Skeletal muscle cell (primary cell): ENCODE measurements at regions not wholly inside any gene's neighbourhood (a gene's known extent, or its start where the extent isn't known, plus 50 kb on each side); places are given as distances from the start of the nearest gene placed in this dataset.

Experiments used
- DNase-seq: peaks from one replicate; pipeline ENCODE4 v3.0.0-alpha.2; 2010; ENCODE audit warnings: low read depth
- H3K4me3 ChIP-seq: 2 replicates; pipeline ENCODE4 v1.5.1; 2011; ENCODE audit warnings: low read depth, mild to moderate bottlenecking, control low read depth, low read length, moderate library complexity

DNA sequence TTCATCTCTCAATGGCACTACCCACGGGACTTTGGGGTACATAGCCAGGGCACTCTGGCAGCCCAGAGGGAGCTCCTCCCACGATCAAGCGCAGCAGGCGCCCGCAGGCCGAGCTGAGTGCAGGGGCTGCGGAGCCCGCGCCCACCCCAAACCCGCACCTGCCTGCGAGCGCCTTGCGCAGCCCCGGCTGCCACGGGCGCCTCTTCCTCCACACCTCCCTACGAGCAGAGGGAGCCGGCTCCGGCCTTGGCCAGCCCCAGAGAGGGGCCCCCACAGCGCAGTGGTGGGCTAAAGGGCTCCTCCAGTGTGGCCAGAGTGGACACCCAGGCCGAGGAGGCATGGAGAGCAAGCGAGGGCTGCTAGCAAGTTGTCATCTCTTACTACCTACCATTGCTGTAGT, 165.2 kb downstream of the UBE2E3 start:
- H3K4me3 ChIP-seq = no peak overlapping the region
- no peak for DNase-seq

DNA sequence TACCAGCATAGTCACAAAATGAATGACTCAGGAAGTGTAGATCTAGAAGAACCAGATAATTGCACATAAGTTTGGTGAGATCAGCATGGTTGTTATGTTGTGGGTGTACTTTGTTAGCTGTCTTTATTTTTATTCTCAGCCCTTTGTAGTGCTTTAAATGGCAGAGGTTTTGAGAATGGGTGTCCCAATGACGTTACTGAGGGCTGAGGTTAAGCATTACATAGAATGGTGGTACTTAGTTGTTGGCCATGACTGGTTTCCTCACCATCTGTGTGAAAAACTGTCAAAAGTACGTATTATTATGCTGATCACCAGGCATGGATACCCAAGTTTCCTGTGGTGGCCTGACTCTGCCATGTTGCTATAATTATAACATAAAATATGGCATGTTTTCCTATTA, 165.8 kb downstream of the UBE2E3 start:
- H3K4me3 ChIP-seq = no peak overlapping the region
- no peak for DNase-seq

DNA sequence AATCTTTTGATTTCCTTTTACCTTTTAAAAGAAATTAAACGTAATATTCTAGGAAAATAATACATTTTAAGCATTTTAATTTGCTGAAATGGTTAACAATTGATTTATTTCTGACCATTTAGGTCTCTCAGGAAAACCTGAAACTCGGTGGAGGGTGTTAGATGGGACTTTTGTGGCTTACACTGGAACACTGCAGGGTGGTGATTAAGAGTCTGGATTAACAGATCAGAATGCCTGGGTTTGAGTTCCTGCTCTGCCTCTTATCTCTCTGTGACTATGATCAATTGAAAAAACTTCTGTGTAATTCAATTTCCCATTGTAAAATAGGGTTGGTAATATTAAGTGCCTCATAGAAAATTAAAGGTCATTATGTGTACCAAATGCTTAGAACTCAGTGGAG, 168.7 kb downstream of the UBE2E3 start:
- DNase-seq = no peak
- H3K4me3 ChIP-seq = no peak overlapping the region

DNA sequence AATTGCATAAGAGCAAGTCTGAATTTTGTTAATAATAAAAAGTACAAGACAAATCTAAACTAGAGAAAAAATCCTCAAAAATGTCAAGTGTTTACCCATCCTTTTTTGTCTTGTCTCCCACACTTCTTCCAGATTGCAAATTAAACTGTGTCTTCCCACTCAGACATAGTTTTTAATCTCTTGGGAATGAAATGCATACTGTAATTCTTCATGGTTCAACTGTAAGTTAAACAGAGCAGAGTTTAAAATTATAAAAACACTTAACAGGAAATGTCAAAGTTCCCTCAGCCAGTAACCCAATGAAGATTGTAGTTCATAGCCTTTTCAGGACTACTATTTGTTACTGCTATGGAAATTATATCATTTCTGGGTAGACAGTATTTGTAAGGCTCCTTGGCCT, 171.8 kb downstream of the UBE2E3 start:
- no peak overlapping the region for H3K4me3 ChIP-seq
- no peak for DNase-seq

DNA sequence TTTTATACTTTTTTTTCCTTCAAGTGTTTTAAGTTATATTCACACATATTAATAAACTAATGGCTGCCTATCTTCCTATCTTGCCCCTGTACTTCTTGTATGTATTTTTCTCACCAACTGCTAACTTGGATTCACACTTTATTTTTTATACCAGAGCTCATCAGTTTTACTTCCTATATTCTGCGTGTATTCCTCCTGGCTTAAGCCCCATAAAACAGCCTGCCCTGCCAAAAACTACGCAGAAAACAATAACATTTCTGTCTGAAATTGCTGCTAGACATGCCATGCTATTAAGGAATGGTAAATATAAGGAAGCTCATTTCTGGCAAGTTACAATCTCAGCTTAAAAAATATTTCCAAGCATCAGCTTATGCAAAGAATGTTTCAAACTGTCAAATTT, 172.3 kb downstream of the UBE2E3 start:
- H3K4me3 ChIP-seq = no peak overlapping the region
- DNase-seq = no peak

DNA sequence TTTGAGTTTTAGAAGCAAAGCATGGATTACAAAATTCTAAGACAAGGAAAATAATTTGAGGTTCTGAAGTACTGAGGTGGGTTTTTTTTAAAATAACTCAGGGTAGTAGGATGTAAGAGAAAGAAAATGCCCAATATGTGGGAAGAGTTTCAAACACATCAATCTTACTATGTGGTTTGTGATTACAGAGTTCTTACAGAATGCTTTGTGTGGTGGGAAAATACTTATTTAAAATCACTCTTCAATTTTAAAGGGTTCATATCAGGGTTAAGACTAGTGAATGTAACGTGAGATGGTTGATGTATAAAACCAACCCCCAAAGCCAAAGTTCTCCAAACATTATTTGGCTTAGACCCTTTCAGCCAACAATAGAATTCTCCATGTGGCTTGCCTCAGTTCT, 173.5 kb downstream of the UBE2E3 start:
- H3K4me3 ChIP-seq = no peak overlapping the region
- DNase-seq = no peak

DNA sequence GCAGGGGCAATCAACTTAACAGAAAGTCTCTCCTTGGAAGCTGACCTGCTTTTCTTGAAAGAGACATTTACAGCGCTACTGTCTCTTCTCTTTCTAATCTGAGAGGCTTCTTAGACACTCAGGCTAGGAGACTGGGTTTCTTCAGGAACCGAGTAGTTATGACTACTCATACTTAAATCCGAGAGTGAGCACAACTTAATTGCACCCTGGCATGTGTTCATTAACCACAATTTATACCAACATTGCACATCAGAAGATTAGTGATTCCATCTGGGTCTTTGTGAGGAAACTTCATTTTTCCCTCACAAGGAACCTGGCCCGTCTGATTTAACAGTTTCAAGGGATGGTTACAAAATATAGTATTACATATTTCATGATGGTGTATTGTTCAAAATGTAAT, 176.9 kb downstream of the UBE2E3 start:
- no peak for DNase-seq

DNA sequence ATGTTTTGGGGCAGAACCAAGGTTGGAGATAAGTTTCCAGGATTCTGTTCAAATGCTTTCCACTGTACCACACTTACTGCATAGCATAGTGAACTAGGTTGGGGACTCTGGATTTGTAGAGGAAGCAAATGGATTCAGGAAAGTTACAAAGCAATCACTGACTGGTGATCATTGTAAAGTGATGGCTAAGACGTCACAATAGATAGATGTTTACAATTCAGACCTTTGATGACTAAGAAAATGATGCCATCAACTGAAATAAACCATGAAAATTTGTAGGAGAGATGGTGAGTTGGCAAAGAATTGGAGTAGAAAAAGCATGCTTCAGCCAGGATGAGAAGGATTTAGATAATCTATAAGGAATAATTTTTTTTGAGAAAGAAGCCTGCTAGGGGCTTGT, 178.0 kb downstream of the UBE2E3 start:
- no peak for DNase-seq
- H3K4me3 ChIP-seq = no peak overlapping the region

More for the DNA sequence above, 176.9 kb downstream of the UBE2E3 start:
- no peak overlapping the region for H3K4me3 ChIP-seq

DNA sequence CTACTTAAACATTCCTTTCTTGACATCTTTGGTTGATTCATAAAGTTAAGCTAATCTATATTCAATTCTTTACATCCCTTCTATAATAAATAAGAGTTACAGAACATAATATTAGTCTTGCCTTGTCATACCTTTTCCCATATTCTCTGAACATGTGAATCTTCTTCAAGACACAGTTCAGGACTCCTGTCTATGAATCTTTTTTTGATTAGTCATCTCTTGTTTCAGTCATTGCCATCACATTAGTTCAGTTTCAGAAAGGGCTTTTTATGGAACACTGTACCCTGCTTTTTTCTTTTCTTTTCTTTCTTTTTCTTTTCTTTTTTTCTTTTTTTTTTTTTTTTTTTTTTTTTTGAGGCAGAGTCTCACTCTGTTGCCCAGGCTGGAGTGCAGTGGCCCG, 181.2 kb downstream of the UBE2E3 start:
- no peak for DNase-seq
- no peak overlapping the region for H3K4me3 ChIP-seq

DNA sequence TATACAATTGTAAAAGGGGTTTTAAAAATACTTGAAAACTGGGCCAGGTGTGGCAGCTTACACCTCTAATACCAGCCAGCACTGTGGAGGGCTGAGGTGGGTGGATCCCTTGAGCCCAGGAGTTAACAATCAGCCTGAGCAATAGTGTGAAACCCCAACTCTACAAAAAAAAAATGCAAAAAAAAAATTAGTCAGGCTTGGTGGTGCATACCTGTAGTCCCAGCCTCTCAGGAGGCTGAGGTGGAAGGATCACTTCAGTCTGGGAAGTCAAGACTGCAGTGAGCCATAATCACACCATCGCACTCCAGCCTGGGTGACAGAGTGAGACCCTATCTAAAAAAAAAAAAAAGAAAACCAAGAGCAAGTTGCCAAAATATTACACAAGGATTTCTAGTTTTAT, 182.7 kb downstream of the UBE2E3 start:
- H3K4me3 ChIP-seq = no peak overlapping the region
- DNase-seq = no peak

DNA sequence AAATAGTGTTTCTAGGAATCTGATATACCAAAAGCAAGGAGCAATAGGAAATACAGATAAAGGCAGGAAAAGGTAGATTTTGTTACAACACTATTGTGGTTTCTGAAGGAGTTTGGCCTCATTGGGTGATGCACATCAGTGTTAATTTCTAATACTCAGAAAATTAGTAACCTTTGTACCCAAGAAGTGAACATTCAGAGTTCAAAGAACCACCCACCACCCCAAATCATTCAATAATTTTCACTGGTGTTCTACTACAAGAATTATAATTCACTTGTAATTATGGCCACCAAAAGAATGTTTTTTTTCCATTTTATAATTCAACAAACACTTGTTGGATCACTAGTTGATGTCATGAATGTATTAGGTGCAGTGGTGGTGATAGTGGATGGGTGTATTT, 183.3 kb downstream of the UBE2E3 start:
- no peak for DNase-seq
- H3K4me3 ChIP-seq = no peak overlapping the region

DNA sequence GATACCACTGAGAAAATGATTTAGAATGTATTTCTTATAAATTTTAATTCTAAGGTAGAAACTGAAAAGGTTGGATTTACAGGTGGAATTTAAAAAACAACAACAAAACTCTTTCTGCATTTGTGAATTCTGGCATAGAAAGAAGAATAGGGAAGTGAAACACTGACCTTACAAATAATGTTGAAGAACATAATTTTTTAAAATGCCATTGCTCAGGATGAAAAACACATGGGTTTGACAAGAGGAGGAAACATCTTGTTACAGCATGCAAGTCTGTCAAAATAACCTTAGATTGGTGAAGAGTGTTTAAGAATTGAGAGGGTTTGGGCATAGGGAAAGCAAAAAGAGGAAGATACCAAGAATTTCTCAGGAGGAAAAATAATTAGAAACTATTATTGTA, 184.3 kb downstream of the UBE2E3 start:
- no peak overlapping the region for H3K4me3 ChIP-seq
- DNase-seq = no peak

DNA sequence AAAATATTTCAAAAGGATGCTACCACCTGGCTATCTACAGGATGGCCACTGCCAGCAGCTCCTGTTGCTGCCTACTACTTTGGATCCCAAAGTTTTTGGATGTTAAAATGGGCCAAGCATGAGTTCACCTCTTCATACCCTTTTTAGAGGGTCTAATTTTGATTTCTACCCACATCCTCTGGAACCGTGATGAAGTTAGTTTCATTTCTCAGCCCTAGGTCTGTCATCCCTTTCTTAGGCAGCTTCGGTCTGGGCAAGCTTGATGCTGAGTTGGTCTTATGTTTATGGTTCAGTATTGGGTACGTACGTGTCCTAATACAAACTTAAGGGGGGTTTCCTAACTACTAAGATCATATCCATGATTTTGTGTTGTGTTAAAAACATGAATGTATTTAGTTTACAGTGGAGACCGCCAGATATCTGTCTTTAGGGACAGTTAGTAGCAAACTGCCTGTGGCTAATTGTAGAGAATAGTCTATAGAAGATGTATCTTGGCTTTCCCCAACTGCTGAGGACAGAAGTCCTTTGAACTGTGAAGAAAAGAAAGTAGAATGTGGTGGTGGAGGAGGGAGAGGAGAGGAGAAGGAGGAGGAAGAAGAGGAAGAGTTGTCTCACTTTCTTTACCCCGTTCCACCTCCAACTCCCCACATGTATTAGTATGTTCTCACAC, 184.9 kb downstream of the UBE2E3 start:
- no peak overlapping the region for H3K4me3 ChIP-seq
- DNase-seq = no peak

DNA sequence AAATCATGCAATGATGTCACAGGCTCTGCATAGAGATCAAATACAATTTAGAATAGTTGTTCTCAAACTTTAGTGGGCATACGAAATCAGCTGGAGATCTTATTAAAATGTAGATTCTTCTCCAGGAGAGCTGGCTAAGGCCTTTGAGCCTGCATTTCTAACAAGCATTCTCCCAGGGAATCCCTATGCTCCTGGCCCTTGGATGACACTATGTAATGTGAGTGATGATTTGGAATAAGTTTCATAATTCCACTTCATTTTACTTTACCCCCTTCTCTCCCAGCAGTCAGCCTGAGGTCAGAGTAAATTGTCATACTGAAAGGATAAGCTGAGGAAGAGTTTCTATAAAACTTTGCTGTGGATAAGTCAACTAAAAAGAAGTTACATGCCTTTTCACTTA, 189.1 kb downstream of the UBE2E3 start:
- no peak for DNase-seq
- no peak overlapping the region for H3K4me3 ChIP-seq

DNA sequence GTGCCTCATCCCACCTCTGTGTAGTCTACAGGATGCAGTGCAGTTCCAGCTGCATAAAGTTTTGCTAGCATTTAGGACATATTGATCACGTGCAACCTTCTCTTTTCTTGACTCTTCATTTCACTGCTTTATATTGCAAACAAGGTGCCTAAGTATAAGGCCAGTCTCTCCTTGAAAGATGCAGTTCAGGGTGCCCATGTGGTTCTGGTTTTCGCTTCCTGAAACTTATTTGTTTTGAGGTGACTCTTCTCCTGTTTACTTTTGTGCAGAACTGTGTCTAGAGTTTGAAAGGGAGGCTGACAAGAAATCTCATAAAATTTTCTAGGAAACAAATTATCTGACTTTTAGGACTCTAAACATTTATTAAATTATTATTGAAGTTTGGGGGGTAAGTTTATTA, 189.9 kb downstream of the UBE2E3 start:
- H3K4me3 ChIP-seq = no peak overlapping the region
- DNase-seq = no peak

DNA sequence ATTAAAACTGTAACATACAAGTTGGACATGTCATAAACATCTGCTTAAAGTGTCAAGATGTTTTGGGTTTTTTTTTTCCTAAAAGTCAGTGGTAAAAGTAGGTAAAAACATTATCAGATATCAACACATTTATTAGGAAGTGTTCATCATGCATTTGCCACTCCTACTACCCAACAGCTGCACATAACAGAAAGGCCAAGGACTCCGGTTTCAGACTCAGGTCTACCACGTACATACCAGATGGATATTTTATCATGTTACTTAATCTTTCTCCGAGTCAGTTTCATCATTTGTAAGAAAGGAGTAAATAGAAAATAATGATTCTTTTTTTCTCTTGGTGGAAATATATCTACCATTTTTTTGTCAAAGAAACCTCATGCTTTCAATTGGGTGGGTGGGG, 192.3 kb downstream of the UBE2E3 start:
- H3K4me3 ChIP-seq = no peak overlapping the region
- no peak for DNase-seq

DNA sequence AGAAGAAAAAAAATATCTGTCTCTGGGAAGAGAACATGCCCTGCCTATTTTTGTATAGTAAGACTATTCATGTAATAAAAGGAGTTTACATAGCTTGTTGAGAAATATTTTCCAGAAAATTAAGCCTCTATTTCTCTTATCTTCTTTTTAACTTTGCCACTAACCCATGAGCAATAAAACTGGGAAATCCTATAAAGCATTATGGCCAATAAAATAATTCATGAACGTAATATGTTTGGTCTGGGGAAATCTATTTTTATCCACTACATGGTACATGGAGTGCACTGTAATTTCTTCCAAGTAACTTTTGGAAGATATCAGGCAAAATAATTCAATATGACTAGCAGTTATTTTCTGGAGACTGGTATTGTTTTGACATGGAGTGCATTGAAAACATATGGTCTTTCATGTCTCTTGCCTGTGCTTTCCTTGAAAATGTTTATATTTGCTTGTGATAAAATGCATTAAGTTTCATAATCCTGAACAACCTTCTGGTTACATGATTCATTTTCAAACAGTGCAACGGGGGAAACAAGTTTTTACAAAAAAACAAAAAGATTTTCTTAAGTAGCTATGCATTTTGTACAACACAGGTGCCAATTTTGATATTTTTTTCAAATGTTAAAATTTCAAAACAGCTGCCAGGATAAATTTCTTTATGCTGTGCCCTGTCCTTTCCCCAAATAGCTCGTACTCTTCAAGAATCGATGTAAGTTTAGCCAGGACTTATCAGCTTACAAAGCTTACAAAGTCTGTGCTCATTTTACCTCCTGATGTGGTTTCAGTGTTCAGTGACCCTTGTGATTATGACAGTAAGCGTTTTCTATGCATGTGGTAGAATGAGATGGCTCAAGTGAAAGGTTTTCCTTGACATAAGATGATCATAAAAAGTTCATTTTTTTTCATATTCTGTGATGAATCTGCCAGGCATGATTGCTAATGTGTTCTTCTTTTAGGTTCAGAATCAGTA, 194.5 kb downstream of the UBE2E3 start:
- H3K4me3 ChIP-seq = no peak overlapping the region
- no peak for DNase-seq

DNA sequence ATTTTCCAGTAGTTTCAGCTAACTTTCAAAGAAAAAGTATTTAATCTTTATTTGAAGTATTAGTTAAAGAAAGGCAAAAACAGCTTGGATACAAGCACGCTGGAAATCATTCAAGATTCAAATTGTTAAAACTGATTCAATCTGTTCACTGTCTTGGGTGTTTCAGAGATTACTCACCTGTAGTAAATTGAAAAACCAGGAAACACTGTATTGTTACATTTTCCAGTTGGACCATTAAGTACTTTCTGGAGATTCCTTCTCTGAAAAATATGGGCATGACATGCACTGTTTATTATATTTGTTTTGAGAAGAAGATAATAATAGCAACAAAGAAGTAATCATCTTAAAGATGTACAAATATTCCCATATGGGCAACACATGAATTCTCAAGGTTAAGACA, 196.1 kb downstream of the UBE2E3 start:
- no peak for DNase-seq
- no peak overlapping the region for H3K4me3 ChIP-seq

DNA sequence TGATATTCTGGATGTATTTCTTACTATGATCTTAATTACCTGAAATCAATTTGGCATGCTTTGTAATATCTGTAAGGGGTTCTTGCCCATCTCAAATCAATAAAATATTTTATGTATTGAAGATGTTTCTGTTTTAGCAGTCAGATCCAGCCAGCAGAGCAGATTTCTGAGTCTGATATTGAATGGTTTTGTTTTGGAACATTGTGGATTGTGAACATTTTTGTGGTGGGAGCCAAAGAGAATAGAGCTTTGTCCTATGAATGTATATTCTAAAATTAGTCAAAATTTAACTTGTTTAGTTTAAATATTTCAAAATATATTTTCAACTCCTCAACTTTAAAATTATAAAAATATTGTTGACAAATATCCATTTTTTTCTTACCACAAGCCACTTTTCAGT, 197.0 kb downstream of the UBE2E3 start:
- no peak for DNase-seq
- H3K4me3 ChIP-seq = no peak overlapping the region

DNA sequence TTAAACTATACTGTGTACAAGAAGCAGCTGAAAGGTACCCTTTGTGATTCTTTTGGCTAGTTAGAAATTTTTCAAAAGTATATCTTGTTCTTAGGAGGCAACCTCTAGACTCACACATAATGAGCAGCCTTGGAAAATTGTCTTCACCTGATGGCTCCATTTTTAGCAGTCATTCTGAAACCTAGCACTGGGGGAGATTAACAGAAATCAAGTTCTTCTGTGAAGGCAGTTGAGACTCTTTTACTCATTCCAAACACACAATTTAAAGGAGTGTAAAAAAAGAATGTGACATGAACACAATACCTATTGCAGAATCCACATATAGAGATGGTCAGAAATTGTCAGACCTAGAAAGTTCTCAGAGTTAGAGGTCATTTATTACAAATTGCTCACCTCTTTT, 197.7 kb downstream of the UBE2E3 start:
- no peak for DNase-seq
- no peak overlapping the region for H3K4me3 ChIP-seq

DNA sequence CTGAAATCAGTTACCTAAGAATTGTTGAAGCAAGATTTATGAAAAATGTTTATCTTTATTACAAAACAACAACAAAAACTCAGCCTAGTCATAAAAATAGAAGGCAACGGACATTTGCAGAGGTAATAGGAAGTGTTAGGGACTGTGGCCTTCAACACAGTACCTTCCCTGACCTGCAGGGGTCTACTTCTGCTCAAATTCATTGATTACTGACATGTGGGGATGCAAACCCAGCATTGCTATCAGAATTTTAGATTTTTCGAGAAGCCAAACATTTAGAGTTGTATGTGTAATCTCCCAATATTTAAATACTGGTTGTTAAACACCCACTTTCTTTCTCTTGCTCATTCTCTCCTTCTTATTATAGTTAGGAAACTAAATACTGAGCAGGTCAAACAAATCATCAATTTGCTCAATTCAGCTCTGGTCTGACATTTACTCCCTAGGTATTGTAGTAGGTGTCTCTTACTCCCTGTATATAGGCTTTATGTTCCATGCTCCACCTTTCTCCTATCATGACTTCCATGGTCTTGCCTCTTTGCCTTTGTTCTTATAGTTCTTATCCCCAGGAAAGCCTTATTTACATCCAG, 198.5 kb downstream of the UBE2E3 start:
- H3K4me3 ChIP-seq = no peak overlapping the region
- DNase-seq = no peak
